Stimulated activated CD8-positive, alpha-beta memory T cell treated with anti-CD3 and anti-CD28 coated beads, Interleukin-15, amount 100 ng/mL, for 1 hour (primary cell): ENCODE measurements at regions not wholly inside any gene's neighbourhood (a gene's known extent, or its start where the extent isn't known, plus 50 kb on each side); places are given as distances from the start of the nearest gene placed in this dataset.

Experiments used
- DNase-seq: peaks from one replicate; pipeline ENCODE4 v3.0.0-alpha.2; 2020; ENCODE audit warnings: low read depth

DNA sequence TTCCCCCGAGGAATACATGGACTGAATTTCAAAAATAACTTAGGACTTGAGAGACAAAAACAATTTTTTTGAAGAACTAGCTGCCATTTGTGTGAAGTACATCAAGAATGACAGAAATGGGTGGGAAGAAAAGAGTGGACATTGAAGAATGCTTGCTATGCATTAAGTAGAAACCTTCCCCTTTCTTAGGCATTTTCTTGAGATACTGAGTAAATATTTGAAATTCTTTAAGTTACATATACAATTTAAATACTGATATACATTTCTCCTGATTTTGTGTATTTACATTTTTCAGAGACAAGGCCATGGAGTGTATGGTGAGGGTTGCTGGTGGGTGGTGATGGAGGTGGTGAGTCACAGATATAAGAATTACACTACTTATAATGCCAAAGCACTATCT is 319.3 kb upstream of the ADAMTSL1 start:
- no peak for DNase-seq

DNA sequence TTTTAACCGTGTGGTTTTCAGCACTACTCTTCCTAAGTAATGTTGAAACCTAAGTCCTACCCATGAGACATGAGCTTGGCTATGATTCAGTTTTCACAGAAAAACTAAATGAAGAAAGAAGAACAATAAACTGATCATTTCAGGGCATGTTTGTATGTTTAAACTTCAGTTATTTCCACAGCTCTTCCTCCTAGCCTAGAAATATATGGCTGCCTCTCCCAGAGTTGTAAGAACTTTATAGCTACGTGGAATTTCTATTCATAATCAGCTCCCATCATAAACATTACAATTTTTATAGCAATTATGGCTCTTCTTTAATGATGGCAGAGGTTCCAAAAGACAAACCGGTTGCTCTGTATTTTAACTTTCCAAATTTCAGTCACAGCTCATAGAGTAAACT is 314.7 kb upstream of the ADAMTSL1 start:
- DNase-seq: no peak

DNA sequence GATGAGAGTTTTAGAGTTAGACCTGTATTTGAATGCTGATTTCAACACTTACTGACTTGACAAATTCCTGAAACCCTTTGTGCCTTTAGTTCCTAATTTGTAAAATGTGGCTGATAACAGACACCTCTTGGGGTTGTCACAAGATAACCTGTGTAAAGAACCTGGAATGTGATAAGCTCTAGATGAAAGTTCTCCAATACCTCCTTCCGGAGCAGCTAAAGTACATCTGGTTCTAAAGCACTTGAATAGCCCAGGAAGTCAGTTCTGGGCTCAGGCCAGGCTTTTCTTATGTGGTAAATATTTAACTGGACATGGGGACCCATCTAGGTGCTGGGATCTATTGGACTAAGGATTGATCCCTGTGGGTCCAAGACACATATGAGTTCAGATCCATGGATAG is 310.8 kb upstream of the ADAMTSL1 start:
- no peak for DNase-seq

- DNase-seq: no peak
Observed at GRCh38 chr9:18167733-18168132, 306.2 kb upstream of the ADAMTSL1 start.

GRCh38 chr9:18173923-18174322 is 300.0 kb upstream of the ADAMTSL1 start:
- no peak for DNase-seq

DNA sequence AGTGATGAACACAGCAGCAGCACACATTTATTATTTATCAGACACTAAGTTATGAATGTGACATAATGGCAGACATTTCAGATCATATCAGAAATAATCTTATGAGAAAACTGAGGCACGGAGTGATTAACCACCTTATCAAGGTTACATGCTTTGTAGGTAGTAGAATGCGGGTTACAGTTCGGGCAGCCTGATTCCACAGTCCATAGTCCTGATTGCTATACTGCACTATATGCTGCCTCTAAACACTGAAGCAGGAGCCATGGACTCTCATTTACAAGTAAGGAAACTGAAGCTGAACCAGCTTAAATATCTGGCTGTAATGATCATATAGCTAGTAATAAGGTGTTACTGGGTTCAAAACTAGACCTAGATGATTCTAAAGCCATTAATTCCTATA is 291.3 kb upstream of the ADAMTSL1 start:
- DNase-seq: no peak

DNA sequence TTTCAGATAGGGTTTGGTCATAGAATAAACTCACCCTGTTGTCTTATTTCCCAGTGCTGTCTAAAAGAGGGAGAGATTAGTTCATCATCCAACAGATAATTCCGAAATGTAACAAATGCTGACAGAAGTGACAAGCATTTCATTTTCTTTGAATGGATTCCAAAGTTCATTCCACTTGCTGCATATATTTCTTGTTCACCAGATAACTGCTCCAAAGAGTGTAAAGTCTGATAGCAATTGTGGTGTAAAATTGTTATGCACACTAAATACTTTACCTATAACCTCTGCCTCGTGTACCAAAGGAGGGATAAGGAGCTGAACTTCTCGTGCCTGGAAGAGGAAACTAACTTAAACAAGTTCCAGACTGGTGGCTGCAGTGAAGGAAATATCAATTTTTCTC is 290.0 kb upstream of the ADAMTSL1 start:
- DNase-seq: no peak

GRCh38 chr9:18184401-18184800 is 289.6 kb upstream of the ADAMTSL1 start:
- no peak for DNase-seq

- DNase-seq: no peak
Observed at GRCh38 chr9:18185196-18185595, 288.8 kb upstream of the ADAMTSL1 start.

DNA sequence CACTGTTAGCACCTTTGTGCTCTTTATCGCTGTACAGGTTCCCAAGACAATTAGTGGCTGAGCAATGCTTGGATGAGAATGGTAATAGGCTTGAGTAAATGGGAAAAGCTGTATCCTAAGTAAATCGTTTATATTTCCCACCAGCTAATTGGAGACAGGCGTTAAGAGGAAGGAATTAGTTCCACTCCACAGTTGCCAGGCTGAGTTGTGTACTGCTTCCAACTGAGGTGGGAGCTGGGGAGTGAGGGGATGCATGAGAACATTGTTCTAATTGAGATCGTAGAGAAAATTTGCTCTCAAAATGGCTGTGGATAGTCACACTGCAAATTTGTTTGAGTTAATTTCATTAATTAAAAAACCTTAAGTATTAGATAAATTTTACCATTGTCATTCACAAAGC is 285.0 kb upstream of the ADAMTSL1 start:
- no peak for DNase-seq

GRCh38 chr9:18189871-18190670 is 283.9 kb upstream of the ADAMTSL1 start:
- DNase-seq: no peak

- DNase-seq: no peak
Observed at GRCh38 chr9:18190671-18191374, 283.1 kb upstream of the ADAMTSL1 start.

- no peak for DNase-seq
Observed at GRCh38 chr9:18194316-18194715, 279.6 kb upstream of the ADAMTSL1 start.

GRCh38 chr9:18195223-18195622 is 278.7 kb upstream of the ADAMTSL1 start:
- no peak for DNase-seq

- no peak for DNase-seq
Observed at GRCh38 chr9:18202924-18203323, 271.0 kb upstream of the ADAMTSL1 start.

GRCh38 chr9:18207735-18208134 is 266.2 kb upstream of the ADAMTSL1 start:
- no peak for DNase-seq

DNA sequence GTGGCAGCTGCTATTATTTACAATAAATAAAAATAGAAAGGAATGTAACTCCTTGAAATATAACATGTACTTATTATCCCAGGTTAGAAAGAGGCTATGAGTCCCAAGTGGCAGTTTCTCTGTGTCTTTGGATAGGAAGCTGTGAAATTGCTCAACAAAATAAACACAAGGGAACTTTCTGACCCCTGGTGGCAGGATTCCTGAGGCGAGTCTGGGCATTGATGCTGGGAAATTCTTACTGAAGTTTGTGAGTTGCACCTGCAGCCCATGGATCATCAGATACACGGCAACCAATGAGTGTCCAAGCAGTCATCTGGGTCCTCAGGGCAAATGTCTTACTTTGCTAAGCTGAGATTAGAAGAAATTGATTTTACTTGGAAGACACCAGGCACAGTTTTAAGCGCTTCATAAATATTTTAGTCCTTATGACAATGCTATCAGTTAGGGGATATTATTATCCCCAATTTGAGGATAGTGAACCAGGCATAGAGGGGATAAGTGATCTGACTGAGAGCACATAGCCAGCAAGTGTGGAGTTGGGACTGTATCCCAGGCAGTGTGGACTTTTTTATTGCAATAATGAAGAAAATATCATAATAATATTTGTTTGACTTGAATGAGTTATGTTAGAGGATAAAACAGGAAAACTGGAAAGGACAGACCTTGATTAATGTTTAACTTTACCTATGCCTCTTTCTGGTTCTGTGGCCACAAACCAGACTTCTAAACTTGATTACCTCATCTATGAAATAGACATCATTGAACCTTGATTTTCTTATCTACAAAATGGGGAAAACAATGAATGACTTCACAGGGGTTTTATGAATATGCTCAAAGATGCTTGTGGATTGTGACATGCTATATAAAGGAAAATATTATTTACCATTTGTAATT is 265.5 kb upstream of the ADAMTSL1 start:
- no peak for DNase-seq

DNA sequence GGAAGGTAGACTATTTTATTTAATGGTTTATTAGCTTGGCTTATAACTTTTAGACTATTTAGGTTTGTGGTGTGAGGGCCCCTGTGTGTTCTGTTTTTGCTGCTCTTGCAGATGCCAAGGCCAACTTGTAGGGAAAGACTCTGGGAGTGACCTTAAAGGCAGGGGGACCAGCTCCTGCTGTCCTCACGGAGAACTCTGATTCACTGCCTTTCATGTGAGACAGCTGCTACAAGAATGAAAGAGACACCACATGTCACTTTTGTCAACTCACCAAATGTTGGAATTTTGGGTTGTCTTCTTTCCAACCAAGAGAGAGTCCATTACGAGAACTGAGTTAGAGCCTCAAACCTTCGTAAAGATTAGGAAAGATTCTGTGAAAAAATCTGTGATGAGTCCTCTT is 258.3 kb upstream of the ADAMTSL1 start:
- no peak for DNase-seq

GRCh38 chr9:18216376-18216775 is 257.6 kb upstream of the ADAMTSL1 start:
- DNase-seq: no peak

- DNase-seq: no peak
Observed at GRCh38 chr9:18228101-18228500, 245.9 kb upstream of the ADAMTSL1 start.

DNA sequence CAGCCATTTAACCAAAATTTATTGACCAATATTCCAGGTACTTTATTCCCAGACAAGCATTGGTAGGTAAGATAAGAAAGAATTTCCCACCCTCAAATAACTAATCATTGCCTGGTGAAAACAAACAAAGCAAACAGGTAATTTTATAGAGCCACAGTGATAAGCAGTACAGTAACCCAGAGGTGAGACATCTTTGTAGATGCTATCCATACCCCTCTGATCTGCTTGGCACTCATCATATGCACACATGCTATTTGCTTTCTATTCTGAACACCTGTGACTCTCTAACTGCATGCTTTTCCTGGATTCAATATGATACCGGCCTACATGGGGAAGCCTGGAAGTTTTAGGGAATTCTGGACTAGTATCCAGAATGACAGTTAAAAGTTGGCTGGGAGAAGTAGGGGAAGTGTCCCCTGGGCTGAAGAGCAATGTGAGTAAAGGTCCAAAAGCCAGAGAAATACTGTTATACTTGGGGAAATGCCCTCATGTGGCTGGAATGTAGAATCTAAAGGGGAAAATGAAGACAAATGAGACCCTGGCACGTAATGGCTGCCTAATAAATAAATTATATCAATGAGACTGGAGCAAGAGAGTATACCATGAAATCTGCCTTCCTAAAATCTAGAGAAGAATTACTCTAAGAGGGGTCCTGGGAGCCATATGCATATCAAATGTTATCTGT is 243.8 kb upstream of the ADAMTSL1 start:
- no peak for DNase-seq

DNA sequence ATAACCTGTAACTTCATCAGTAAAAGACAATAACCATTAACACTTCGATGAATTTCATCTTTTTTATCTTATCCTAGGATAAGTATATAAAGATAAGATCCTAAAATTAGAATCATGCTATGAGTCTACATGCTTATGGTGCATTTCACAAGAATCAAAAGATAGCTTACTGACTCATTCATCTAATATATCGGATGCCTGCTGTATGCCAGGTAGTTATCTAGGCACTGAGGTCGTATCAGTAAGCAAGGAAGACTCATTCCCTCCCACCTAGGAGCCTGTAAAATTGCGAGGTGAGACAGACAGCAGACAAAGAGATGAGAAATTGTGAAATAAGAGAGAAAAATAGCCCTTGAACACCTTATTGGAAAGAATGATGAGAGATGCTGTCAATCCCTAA is 240.6 kb upstream of the ADAMTSL1 start:
- DNase-seq: no peak
